Fibroblast of lung (primary cell): ENCODE measurements at regions not wholly inside any gene's neighbourhood (a gene's known extent, or its start where the extent isn't known, plus 50 kb on each side); places are given as distances from the start of the nearest gene placed in this dataset.

Experiments
- CTCF ChIP-seq, 2 donors: IDR thresholded peaks in 1 of 2; conservative IDR thresholded peaks in 1 of 2; 1 replicate in 1 of 2; 2 replicates in 1 of 2; pipeline ENCODE4 v1.5.1; 2011 to 2012; ENCODE audit warnings: low read length in 2 of 2, control low read depth in 1 of 2, inconsistent platforms in 1 of 2, low read depth in 1 of 2, mild to moderate bottlenecking in 1 of 2
- EZH2 ChIP-seq: IDR thresholded peaks from 2 replicates; pipeline ENCODE4 v1.5.1; 2012; ENCODE audit warnings: low read length, control low read depth, mild to moderate bottlenecking; ENCODE audit errors: missing control alignments

DNA sequence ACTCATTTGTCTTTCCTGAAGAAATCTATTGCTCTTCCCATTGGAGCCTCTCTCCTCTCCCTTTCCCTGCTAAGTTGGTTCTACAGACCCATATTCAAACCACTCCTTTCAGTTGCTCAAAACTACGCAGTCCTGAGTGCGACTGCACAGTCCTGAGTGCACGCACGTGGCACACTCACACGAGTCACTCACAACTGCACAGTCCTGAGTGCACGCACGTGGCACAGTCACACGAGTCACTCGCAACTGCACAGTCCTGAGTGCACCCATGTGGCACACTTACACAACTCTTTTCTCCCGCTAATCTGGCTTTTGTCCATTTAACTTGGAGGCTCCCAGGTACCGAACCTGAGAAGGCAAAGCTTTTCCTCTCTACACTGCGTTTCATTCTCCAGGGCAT, 159.7 kb downstream of the RNASET2 start:
- no peak for TF ChIP-seq CTCF (conservative IDR thresholded peaks at IDR 0.05 in 1 of 2, IDR thresholded peaks at IDR 0.05 in 1 of 2; ENCODE audit: low read depth in 1 of 2, low read length in 2 of 2)
- no peak for TF ChIP-seq EZH2
